IMR-90 (cell line): ENCODE measurements at regions not wholly inside any gene's neighbourhood (a gene's known extent, or its start where the extent isn't known, plus 50 kb on each side); places are given as distances from the start of the nearest gene placed in this dataset.

Experiments
- ATAC-seq: fragments of 200-7000 bp; cut with Tn5 transposase; 2 replicates; pipeline ENCODE4 v1.9.1; 2020; ENCODE audit warnings: low read depth, mild to moderate bottlenecking, moderate library complexity
- BruUV-seq: library from RNA; stranded (reverse); fragments of 400-500 nt; replicated peaks from 2 replicates; lab custom pipeline; 2021; lab: Mats Ljungman, UMichigan
- CTCF ChIA-PET: fragments of 300-600 bp; formaldehyde crosslinking; extraction: SDS; loops from one replicate; lab custom pipeline; 2021; ENCODE audit warnings: antibody characterized with exemption; lab: Yijun Ruan, JAX
- POLR2A ChIA-PET: fragments of 300-600 bp; sonication (Branson Sonifier 250); formaldehyde crosslinking; loops from one replicate; lab custom pipeline; 2022; ENCODE audit warnings: antibody characterized with exemption; ENCODE audit not compliant: unreplicated experiment; lab: Charles Lee
- DNase-seq: peaks from one replicate; pipeline ENCODE4 v3.0.0; 2013
- H2AFZ ChIP-seq: replicated peaks from 2 replicates; pipeline ENCODE3; 2013; ENCODE audit warnings: low read length, mild to moderate bottlenecking; ENCODE audit not compliant: poor library complexity
- H2AK5ac ChIP-seq: 2 replicates; pipeline ENCODE4 v1.6.1; 2013; ENCODE audit warnings: low read depth, low read length, inconsistent platforms
- H2AK9ac ChIP-seq: replicated peaks from 2 replicates; pipeline ENCODE3; 2013; ENCODE audit warnings: mild to moderate bottlenecking, low read depth, low read length, moderate library complexity; ENCODE audit not compliant: poor library complexity
- H2BK120ac ChIP-seq: 2 replicates; pipeline ENCODE4 v1.6.1; 2013; ENCODE audit warnings: low read depth, low read length, inconsistent platforms
- H2BK15ac ChIP-seq: 3 replicates; pipeline ENCODE4 v1.6.1; 2013; ENCODE audit warnings: low read depth, low read length, inconsistent platforms
- H2BK20ac ChIP-seq: 2 replicates; pipeline ENCODE4 v1.6.1; 2013; ENCODE audit warnings: low read depth, mild to moderate bottlenecking, inconsistent platforms, low read length, moderate library complexity
- H2BK5ac ChIP-seq: 2 replicates; pipeline ENCODE4 v1.6.1; 2013; ENCODE audit warnings: mild to moderate bottlenecking, low read depth, low read length, inconsistent platforms; ENCODE audit not compliant: poor library complexity, severe bottlenecking
- H3K14ac ChIP-seq: replicated peaks from 2 replicates; pipeline ENCODE4 v1.6.1; 2013; ENCODE audit warnings: low read depth, low read length, inconsistent platforms
- H3K18ac ChIP-seq: 2 replicates; pipeline ENCODE4 v1.6.1; 2013; ENCODE audit warnings: low read depth, low read length, control low read depth
- H3K23ac ChIP-seq: 2 replicates; pipeline ENCODE4 v1.6.1; 2013; ENCODE audit warnings: low read depth, low read length, inconsistent platforms
- H3K27ac ChIP-seq: 2 replicates; pipeline ENCODE4 v1.5.1; 2013; ENCODE audit warnings: mild to moderate bottlenecking, control low read depth, low read length; ENCODE audit not compliant: insufficient read depth
- H3K27me3 ChIP-seq: 2 replicates; pipeline ENCODE4 v1.6.1; 2013; ENCODE audit warnings: low read length; ENCODE audit not compliant: control insufficient read depth, insufficient read depth
- H3K36me3 ChIP-seq: 2 replicates; pipeline ENCODE4 v1.6.1; 2013; ENCODE audit warnings: low read length, mixed read lengths; ENCODE audit not compliant: control insufficient read depth, insufficient read depth
- H3K4ac ChIP-seq: 2 replicates; pipeline ENCODE4 v1.6.1; 2013; ENCODE audit warnings: low read depth, low read length, inconsistent platforms
- H3K4me1 ChIP-seq: 2 replicates; pipeline ENCODE4 v1.6.1; 2013; ENCODE audit warnings: low read length, mixed read lengths; ENCODE audit not compliant: control insufficient read depth, insufficient read depth
- H3K4me2 ChIP-seq: 2 replicates; pipeline ENCODE4 v1.6.1; 2013; ENCODE audit warnings: low read depth, mild to moderate bottlenecking, control low read depth, low read length, moderate library complexity
- H3K4me3 ChIP-seq: 2 replicates; pipeline ENCODE4 v1.5.1; 2013; ENCODE audit warnings: low read depth, mild to moderate bottlenecking, control low read depth, low read length, moderate library complexity; ENCODE audit not compliant: insufficient read depth
- H3K56ac ChIP-seq: 2 replicates; pipeline ENCODE4 v1.6.1; 2013; ENCODE audit warnings: low read length, inconsistent platforms; ENCODE audit not compliant: insufficient read depth; ENCODE audit errors: extremely low read depth
- H3K79me1 ChIP-seq, 2 experiments: 2 replicates each; pipeline ENCODE4 v1.6.1; 2013; ENCODE audit warnings: low read length in 2 of 2, inconsistent platforms in 1 of 2, low read depth in 1 of 2
- H3K9ac ChIP-seq: 2 replicates; pipeline ENCODE4 v1.6.1; 2013; ENCODE audit warnings: low read depth, low read length, control low read depth
- H3K9me1 ChIP-seq: 2 replicates; pipeline ENCODE4 v1.6.1; 2013; ENCODE audit warnings: low read length, inconsistent platforms; ENCODE audit not compliant: insufficient read depth
- H3K9me3 ChIP-seq: 2 replicates; pipeline ENCODE4 v1.6.1; 2013; ENCODE audit warnings: low read length; ENCODE audit not compliant: control insufficient read depth, insufficient read depth
- H4K20me1 ChIP-seq: 2 replicates; pipeline ENCODE4 v1.6.1; 2013; ENCODE audit warnings: low read length, inconsistent platforms; ENCODE audit not compliant: insufficient read depth
- H4K5ac ChIP-seq: 2 replicates; pipeline ENCODE4 v1.6.1; 2013; ENCODE audit warnings: mild to moderate bottlenecking, low read depth, low read length, control low read depth
- H4K8ac ChIP-seq, 2 experiments: 2 replicates each; pipeline ENCODE4 v1.6.1; 2013; ENCODE audit warnings: low read depth in 2 of 2, low read length in 2 of 2, control low read depth in 1 of 2, inconsistent platforms in 1 of 2
- H4K91ac ChIP-seq: 2 replicates; pipeline ENCODE4 v1.6.1; 2013; ENCODE audit warnings: low read depth, low read length, inconsistent platforms; ENCODE audit not compliant: insufficient read depth
- BHLHE40 ChIP-seq: fragments of 150-350 bp; IDR thresholded peaks from 2 replicates; pipeline ENCODE4 v1.6.1; 2016; ENCODE audit warnings: mild to moderate bottlenecking, low read depth, low read length
- CEBPB ChIP-seq: IDR thresholded peaks from 2 replicates; pipeline ENCODE4 v1.6.1; 2012; ENCODE audit warnings: low read depth, low read length, improper control_type of control experiment
- CHD1 ChIP-seq: IDR thresholded peaks from 2 replicates; pipeline ENCODE4 v1.6.1; 2012; ENCODE audit warnings: low read depth, low read length, improper control_type of control experiment
- FOS ChIP-seq: fragments of 150-350 bp; IDR thresholded peaks from 2 replicates; pipeline ENCODE4 v1.6.1; 2016; ENCODE audit warnings: low read depth, low read length
- NFE2L2 ChIP-seq: fragments of 150-350 bp; IDR thresholded peaks from 2 replicates; pipeline ENCODE4 v1.6.1; 2016; ENCODE audit warnings: low read depth, mild to moderate bottlenecking, low read length
- RAD21 ChIP-seq: IDR thresholded peaks from 2 replicates; pipeline ENCODE4 v1.6.1; 2012; ENCODE audit warnings: low read length, improper control_type of control experiment
- WGBS, 2 experiments: methylation state at CpG; one replicate each; pipeline versions ENCODE4 v1.1.5 to v1.1.7; 2013; ENCODE audit warnings: missing lambda C conversion rate in 2 of 2; ENCODE audit not compliant: insufficient read length in 1 of 2; ENCODE audit errors: extremely low coverage in 2 of 2; 5-methylcytosine and 5-hydroxymethylcytosine counted together
- dilution Hi-C: fragments of 300-500 bp; cut with HindIII; formaldehyde crosslinking; loops from one replicate; pipeline ENCODE4 v1.14.3; 2018; ENCODE audit warnings: low sequenced_read_pairs; ENCODE audit not compliant: unreplicated experiment
- in situ Hi-C: fragments of 300-500 bp; cut with MboI; formaldehyde crosslinking; loops from 3 replicates; pipeline ENCODE4 v1.14.3; 2019; ENCODE audit warnings: low sequenced_read_pairs, inconsistent platforms, mixed read lengths
- intact Hi-C: fragments of 100-400 bp; cut with micrococcal nuclease; formaldehyde crosslinking; loops from 2 replicates; pipeline ENCODE4 v1.10.0; 2022
- TF ChIP-seq, protein P1 (sequence below): fragments of 150-350 bp; IDR thresholded peaks from 2 replicates; pipeline ENCODE4 v1.6.1; 2017; ENCODE audit warnings: mild to moderate bottlenecking, antibody characterized with exemption, low read length, low read depth

DNA sequence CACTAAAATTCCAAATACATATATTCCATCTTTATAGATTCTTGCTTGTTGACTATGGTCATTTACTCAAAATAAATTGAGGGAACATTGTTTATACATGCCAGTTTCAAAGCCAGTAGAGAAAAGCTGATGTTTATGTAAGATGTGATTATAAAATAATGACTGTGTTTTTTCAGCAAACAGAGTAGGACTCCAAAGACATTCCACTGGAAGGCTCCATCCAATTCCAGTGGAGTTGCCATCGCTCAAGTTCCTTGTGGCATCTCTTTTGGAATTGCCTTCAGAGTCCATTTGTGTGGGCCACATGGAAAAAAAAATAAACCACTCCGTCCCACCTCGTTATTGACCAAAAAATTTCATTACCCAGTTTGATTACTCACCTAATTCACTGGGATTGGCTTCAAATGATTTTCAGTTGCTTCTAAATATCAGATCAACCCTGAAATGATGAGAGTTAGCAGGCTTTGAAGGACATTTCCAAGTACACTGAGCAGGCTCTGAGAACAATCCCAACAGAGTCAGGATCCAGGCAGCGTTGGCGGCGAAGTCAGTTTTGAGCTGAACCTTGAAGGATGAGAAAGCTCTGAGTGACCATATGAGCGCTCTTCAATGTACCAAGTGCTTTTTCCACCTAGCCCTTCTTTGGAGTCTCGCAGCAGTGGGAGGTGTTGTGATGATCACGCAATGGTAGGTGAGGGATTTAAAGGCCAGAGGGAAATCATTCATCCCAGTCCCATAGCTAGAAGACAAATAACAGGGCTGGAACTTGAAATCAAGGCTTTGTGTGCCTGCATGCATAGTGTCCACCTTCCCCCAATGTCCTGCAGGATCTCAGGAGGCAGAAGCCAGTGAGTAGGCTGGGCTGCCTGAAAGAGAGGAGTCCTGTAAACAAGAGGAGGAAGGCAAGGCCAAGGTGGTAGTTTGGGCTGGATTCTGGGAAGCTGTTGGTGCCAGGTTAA lies 281.7 kb downstream of the CDC5L start:
- Histone ChIP-seq H3K27me3 (peaks cover 23% of the 10 kb centered on the region), H3K56ac (no peak overlapping the region), H2AK5ac (no peak overlapping the region), H3K36me3 (no peaks in the 10 kb centered on the region), H4K20me1 (no peaks in the 10 kb centered on the region), H3K23ac (no peak overlapping the region), H3K9me1 (peaks cover 13% of the 10 kb centered on the region), H3K18ac (no peak overlapping the region), H2AK9ac (no peak overlapping the region), H2AFZ (no peak overlapping the region), H4K91ac (no peak overlapping the region), H4K5ac (no peak overlapping the region), H3K4me3 (no peak overlapping the region), H3K4ac (no peak overlapping the region; the same call in 1 of the 2 replicates), H2BK120ac (no peak overlapping the region), H3K79me1 (no peaks in the 10 kb centered on the region), H3K9me3 (no peaks in the 10 kb centered on the region), H3K9ac (no peak overlapping the region), H4K8ac (no peak overlapping the region), H2BK5ac (no peak overlapping the region), H2BK20ac (no peak overlapping the region), H3K27ac (no peak overlapping the region), H3K14ac (no peak overlapping the region), H3K4me2 (no peak overlapping the region), H2BK15ac (no peak overlapping the region), H3K4me1 (peaks cover 17% of the 10 kb centered on the region)
- POLR2A ChIA-PET = no interaction called here
- WGBS, 2 experiments = 100% methylated on average over 1 of the region's 9 CpGs; no CpG with 5 or more reads in 1 of the 2 experiments
- intact Hi-C loops (loop anchor here (10.0 kb wide), 1 partner anchor 406 kb away; no protein-coding TSS in a partner anchor), dilution Hi-C loops (no loop called here), in situ Hi-C loops (loop anchor here (25.0 kb wide), 1 partner anchor 1243 kb away; no protein-coding TSS in a partner anchor)
- DNase-seq (no peak), ATAC-seq (no peak)
- TF ChIP-seq RAD21 (no peak), CEBPB (no peak), FOS (no peak), NFE2L2 (no peak), BHLHE40 (no peak), CHD1 (no peak)
- TF ChIP-seq, protein P1, sequence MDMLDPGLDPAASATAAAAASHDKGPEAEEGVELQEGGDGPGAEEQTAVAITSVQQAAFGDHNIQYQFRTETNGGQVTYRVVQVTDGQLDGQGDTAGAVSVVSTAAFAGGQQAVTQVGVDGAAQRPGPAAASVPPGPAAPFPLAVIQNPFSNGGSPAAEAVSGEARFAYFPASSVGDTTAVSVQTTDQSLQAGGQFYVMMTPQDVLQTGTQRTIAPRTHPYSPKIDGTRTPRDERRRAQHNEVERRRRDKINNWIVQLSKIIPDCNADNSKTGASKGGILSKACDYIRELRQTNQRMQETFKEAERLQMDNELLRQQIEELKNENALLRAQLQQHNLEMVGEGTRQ = no peak
- BruUV-seq = no TSS peak
- CTCF ChIA-PET = interaction anchor here (1.7 kb wide), 1 partner anchor 166 kb away, joined by 3 read pairs; no protein-coding TSS in a partner anchor
